ENCODE measurements at regions not wholly inside any gene's neighbourhood (a gene's known extent, or its start where the extent isn't known, plus 50 kb on each side); places are given as distances from the start of the nearest gene placed in this dataset.

GRCh38 chr6:91812596-91813274, 1225.9 kb upstream of the MAP3K7 start:
- no peak overlapping the region for H3K4me3 ChIP-seq (replicated peaks in 1 of 4; ENCODE audit: control extremely low read depth in 1 of 4, insufficient read depth in 1 of 4, low read depth in 3 of 4, low read length in 4 of 4)
- no peaks in the 10 kb centered on the region for H4K20me1 ChIP-seq (ENCODE audit: control insufficient read depth, extremely low read depth, insufficient read depth, low read length)
- no peaks in the 10 kb centered on the region for H3K27me3 ChIP-seq (ENCODE audit: control insufficient read depth, insufficient read depth, low read length)
- H3K9ac ChIP-seq (ENCODE audit: insufficient read depth, low read length): no peak overlapping the region
- H3K9me3 ChIP-seq (ENCODE audit: control insufficient read depth, insufficient read depth, low read depth, low read length): no peaks in the 10 kb centered on the region
- DNase-seq (ENCODE audit: low read depth in 2 of 2): peak; percentile 2 to 6
- no peaks in the 10 kb centered on the region for H3K36me3 ChIP-seq (ENCODE audit: control insufficient read depth, insufficient read depth, low read length)
- no peak overlapping the region for H3K4me2 ChIP-seq (ENCODE audit: extremely low read depth, insufficient read depth, low read length)
- H2AFZ ChIP-seq (ENCODE audit: low read length): no peak overlapping the region
- H3K4me1 ChIP-seq (ENCODE audit: control insufficient read depth, extremely low read depth, insufficient read depth, low read length): no peaks in the 10 kb centered on the region
- H3K79me2 ChIP-seq (ENCODE audit: control insufficient read depth, insufficient read depth, low read length): no peaks in the 10 kb centered on the region
- TF ChIP-seq, protein P1, sequence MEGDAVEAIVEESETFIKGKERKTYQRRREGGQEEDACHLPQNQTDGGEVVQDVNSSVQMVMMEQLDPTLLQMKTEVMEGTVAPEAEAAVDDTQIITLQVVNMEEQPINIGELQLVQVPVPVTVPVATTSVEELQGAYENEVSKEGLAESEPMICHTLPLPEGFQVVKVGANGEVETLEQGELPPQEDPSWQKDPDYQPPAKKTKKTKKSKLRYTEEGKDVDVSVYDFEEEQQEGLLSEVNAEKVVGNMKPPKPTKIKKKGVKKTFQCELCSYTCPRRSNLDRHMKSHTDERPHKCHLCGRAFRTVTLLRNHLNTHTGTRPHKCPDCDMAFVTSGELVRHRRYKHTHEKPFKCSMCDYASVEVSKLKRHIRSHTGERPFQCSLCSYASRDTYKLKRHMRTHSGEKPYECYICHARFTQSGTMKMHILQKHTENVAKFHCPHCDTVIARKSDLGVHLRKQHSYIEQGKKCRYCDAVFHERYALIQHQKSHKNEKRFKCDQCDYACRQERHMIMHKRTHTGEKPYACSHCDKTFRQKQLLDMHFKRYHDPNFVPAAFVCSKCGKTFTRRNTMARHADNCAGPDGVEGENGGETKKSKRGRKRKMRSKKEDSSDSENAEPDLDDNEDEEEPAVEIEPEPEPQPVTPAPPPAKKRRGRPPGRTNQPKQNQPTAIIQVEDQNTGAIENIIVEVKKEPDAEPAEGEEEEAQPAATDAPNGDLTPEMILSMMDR (conservative IDR thresholded peaks at IDR 0.05 in 1 of 2, IDR thresholded peaks at IDR 0.05 in 1 of 2; ENCODE audit: low read depth in 1 of 2, low read length in 2 of 2): no peak
- no peak for TF ChIP-seq EZH2 (IDR thresholded peaks at IDR 0.05; ENCODE audit: low read length, missing control alignments)
- H3K27ac ChIP-seq (ENCODE audit: insufficient read depth, low read length): no peak overlapping the region

GRCh38 chr6:91804981-91805380, 1218.1 kb upstream of the MAP3K7 start:
- no peak overlapping the region for H3K4me3 ChIP-seq (replicated peaks in 1 of 4; ENCODE audit: control extremely low read depth in 1 of 4, insufficient read depth in 1 of 4, low read depth in 3 of 4, low read length in 4 of 4)
- no peak for DNase-seq (ENCODE audit: low read depth in 2 of 2)
- no peaks in the 10 kb centered on the region for H4K20me1 ChIP-seq (ENCODE audit: control insufficient read depth, extremely low read depth, insufficient read depth, low read length)
- no peaks in the 10 kb centered on the region for H3K27me3 ChIP-seq (ENCODE audit: control insufficient read depth, insufficient read depth, low read length)
- no peaks in the 10 kb centered on the region for H3K79me2 ChIP-seq (ENCODE audit: control insufficient read depth, insufficient read depth, low read length)
- H3K9ac ChIP-seq (ENCODE audit: insufficient read depth, low read length): no peak overlapping the region
- H3K4me1 ChIP-seq (ENCODE audit: control insufficient read depth, extremely low read depth, insufficient read depth, low read length): no peaks in the 10 kb centered on the region
- no peak overlapping the region for H3K27ac ChIP-seq (ENCODE audit: insufficient read depth, low read length)
- H2AFZ ChIP-seq (ENCODE audit: low read length): no peak overlapping the region
- H3K9me3 ChIP-seq (ENCODE audit: control insufficient read depth, insufficient read depth, low read depth, low read length): no peaks in the 10 kb centered on the region
- no peaks in the 10 kb centered on the region for H3K36me3 ChIP-seq (ENCODE audit: control insufficient read depth, insufficient read depth, low read length)
- no peak overlapping the region for H3K4me2 ChIP-seq (ENCODE audit: extremely low read depth, insufficient read depth, low read length)
- no peak for TF ChIP-seq EZH2 (IDR thresholded peaks at IDR 0.05; ENCODE audit: low read length, missing control alignments)
- TF ChIP-seq, protein P1 (conservative IDR thresholded peaks at IDR 0.05 in 1 of 2, IDR thresholded peaks at IDR 0.05 in 1 of 2; ENCODE audit: low read depth in 1 of 2, low read length in 2 of 2): no peak

- no peaks in the 10 kb centered on the region for H3K36me3 ChIP-seq (ENCODE audit: control insufficient read depth, insufficient read depth, low read length)
- no peak overlapping the region for H3K4me2 ChIP-seq (ENCODE audit: extremely low read depth, insufficient read depth, low read length)
- H3K79me2 ChIP-seq (ENCODE audit: control insufficient read depth, insufficient read depth, low read length): no peaks in the 10 kb centered on the region
- no peak overlapping the region for H3K27ac ChIP-seq (ENCODE audit: insufficient read depth, low read length)
- no peaks in the 10 kb centered on the region for H3K9me3 ChIP-seq (ENCODE audit: control insufficient read depth, insufficient read depth, low read depth, low read length)
- H3K4me3 ChIP-seq (replicated peaks in 1 of 4; ENCODE audit: control extremely low read depth in 1 of 4, insufficient read depth in 1 of 4, low read depth in 3 of 4, low read length in 4 of 4): no peak overlapping the region
- no peak overlapping the region for H3K9ac ChIP-seq (ENCODE audit: insufficient read depth, low read length)
- no peak for DNase-seq (ENCODE audit: low read depth in 2 of 2)
- H2AFZ ChIP-seq (ENCODE audit: low read length): no peak overlapping the region
- no peaks in the 10 kb centered on the region for H3K27me3 ChIP-seq (ENCODE audit: control insufficient read depth, insufficient read depth, low read length)
- TF ChIP-seq, protein P1 (conservative IDR thresholded peaks at IDR 0.05 in 1 of 2, IDR thresholded peaks at IDR 0.05 in 1 of 2; ENCODE audit: low read depth in 1 of 2, low read length in 2 of 2): no peak
- no peak for TF ChIP-seq EZH2 (IDR thresholded peaks at IDR 0.05; ENCODE audit: low read length, missing control alignments)
- H3K4me1 ChIP-seq (ENCODE audit: control insufficient read depth, extremely low read depth, insufficient read depth, low read length): no peaks in the 10 kb centered on the region
- H4K20me1 ChIP-seq (ENCODE audit: control insufficient read depth, extremely low read depth, insufficient read depth, low read length): no peaks in the 10 kb centered on the region
These were observed 1215.6 kb upstream of the MAP3K7 start for GRCh38 chr6:91802431-91802830.

Measured in fibroblast of lung (primary cell).